A549 (cell line): ENCODE measurements at regions not wholly inside any gene's neighbourhood (a gene's known extent, or its start where the extent isn't known, plus 50 kb on each side); places are given as distances from the start of the nearest gene placed in this dataset.

Experiments used
- ATAC-seq, 2 experiments: fragments of 200-7000 bp in 1 of 2; fragments of >200 bp in 1 of 2; cut with Nextera tagmentation in 1 of 2; cut with Tn5 transposase in 1 of 2; 3 replicates each; pipeline versions ENCODE4 v1.8.0 to v1.9.1; 2018 to 2020; ENCODE audit warnings: mild to moderate bottlenecking in 1 of 2, moderate library complexity in 1 of 2
- CTCF ChIA-PET: fragments of 300-600 bp; sonication (Branson Sonifier 250); formaldehyde crosslinking; extraction: SDS; loops from one replicate; lab custom pipeline; 2021; ENCODE audit warnings: antibody characterized with exemption, inconsistent platforms; lab: Yijun Ruan, JAX
- POLR2A ChIA-PET: fragments of 350-600 bp; formaldehyde crosslinking; extraction: SDS; loops from one replicate; lab custom pipeline; 2021; ENCODE audit warnings: antibody characterized with exemption, inconsistent platforms; lab: Yijun Ruan, JAX
- DNase-seq, 2 experiments: peaks; one replicate each; pipeline versions ENCODE4 v3.0.0 to v3.0.0-alpha.2; 2011 to 2016; ENCODE audit warnings: low read depth in 1 of 2, low spot score in 1 of 2
- FAIRE-seq: peaks from 2 replicates; lab custom pipeline; 2011; peaks lifted over from hg19 to GRCh38; lab: Jason Lieb, UNC
- H3K27ac ChIP-seq, 2 experiments: fragments of >200 bp; sonication (Bioruptor Twin); formaldehyde crosslinking; 3 replicates each; pipeline ENCODE4 v1.5.1; 2016 to 2017
- H3K4me1 ChIP-seq: fragments of >200 bp; sonication (Bioruptor Twin); formaldehyde crosslinking; 3 replicates; pipeline ENCODE4 v1.6.1; 2016
- H3K4me2 ChIP-seq: fragments of >200 bp; sonication (Bioruptor Twin); formaldehyde crosslinking; 3 replicates; pipeline ENCODE4 v1.6.1; 2016
- H3K4me3 ChIP-seq: fragments of >200 bp; sonication (Bioruptor Twin); formaldehyde crosslinking; 3 replicates; pipeline ENCODE4 v1.5.1; 2016
- H3K9me3 ChIP-seq: fragments of >200 bp; sonication (Bioruptor Twin); formaldehyde crosslinking; 3 replicates; pipeline ENCODE4 v1.6.1; 2016
- ATOH8 ChIP-seq: fragments of 250-450 bp; sonication (Bioruptor Pico); IDR thresholded peaks from 2 replicates; pipeline ENCODE4 v1.5.0; 2020; ENCODE audit warnings: low read depth, mild to moderate bottlenecking, moderate library complexity
- CBX8 ChIP-seq: fragments of 200-600 bp; sonication (generic); IDR thresholded peaks from 2 replicates; pipeline ENCODE4 v1.6.1; 2016
- CHD2 ChIP-seq: fragments of 150-350 bp; IDR thresholded peaks from 2 replicates; pipeline ENCODE4 v1.6.1; 2014; ENCODE audit warnings: low read length; ENCODE audit not compliant: partially characterized antibody
- CHD4 ChIP-seq: fragments of 200-600 bp; sonication (generic); IDR thresholded peaks from 2 replicates; pipeline ENCODE4 v1.6.1; 2016; ENCODE audit warnings: antibody characterized with exemption, mild to moderate bottlenecking, borderline replicate concordance
- CTCF ChIP-seq: fragments of >200 bp; sonication (Bioruptor Twin); formaldehyde crosslinking; IDR thresholded peaks from 3 replicates; pipeline ENCODE4 v1.5.1; 2016
- FOSB ChIP-seq: fragments of 250-450 bp; sonication (Bioruptor Pico); IDR thresholded peaks from 2 replicates; pipeline ENCODE4 v1.5.0; 2020; ENCODE audit warnings: mild to moderate bottlenecking, moderate library complexity
- FOSL2 ChIP-seq, 2 experiments: fragments of 450-650 bp in 1 of 2; fragments of >200 bp in 1 of 2; sonication (Bioruptor Twin) in 1 of 2; formaldehyde crosslinking; IDR thresholded peaks; 2 replicates each; pipeline versions ENCODE4 v1.5.0 to v1.6.1; 2016 to 2020; ENCODE audit warnings: mild to moderate bottlenecking in 1 of 2, moderate library complexity in 1 of 2
- GATA3 ChIP-seq: IDR thresholded peaks from 2 replicates; pipeline ENCODE4 v1.6.1; 2012; ENCODE audit warnings: borderline replicate concordance
- HOXA7 ChIP-seq: fragments of 250-450 bp; sonication (Bioruptor Pico); IDR thresholded peaks from 2 replicates; pipeline ENCODE4 v1.5.0; 2020; ENCODE audit warnings: mild to moderate bottlenecking, moderate library complexity
- HOXB5 ChIP-seq: fragments of 250-450 bp; sonication (Bioruptor Pico); IDR thresholded peaks from 2 replicates; pipeline ENCODE4 v1.5.0; 2020; ENCODE audit warnings: mild to moderate bottlenecking, moderate library complexity
- JUNB ChIP-seq: fragments of >200 bp; sonication (Bioruptor Twin); formaldehyde crosslinking; IDR thresholded peaks from 2 replicates; pipeline ENCODE4 v1.6.1; 2016
- KDM5A ChIP-seq: fragments of 200-600 bp; sonication (generic); IDR thresholded peaks from 2 replicates; pipeline ENCODE4 v1.6.1; 2016; ENCODE audit warnings: antibody characterized with exemption, mild to moderate bottlenecking
- MYC ChIP-seq: IDR thresholded peaks from 2 replicates; pipeline ENCODE4 v1.6.1; 2012; ENCODE audit warnings: mild to moderate bottlenecking, inconsistent platforms, low read length, improper control_type of control experiment, borderline replicate concordance
- NFE2L2 ChIP-seq: fragments of 150-350 bp; conservative IDR thresholded peaks from 2 replicates; pipeline ENCODE4 v1.6.1; 2014; ENCODE audit warnings: low read length
- RCOR1 ChIP-seq: fragments of 150-350 bp; IDR thresholded peaks from 2 replicates; pipeline ENCODE4 v1.6.1; 2014; ENCODE audit warnings: antibody characterized with exemption, low read length, low read depth
- REST ChIP-seq: fragments of 200-600 bp; sonication (generic); IDR thresholded peaks from 2 replicates; pipeline ENCODE4 v1.6.1; 2016; ENCODE audit warnings: antibody characterized with exemption, mild to moderate bottlenecking, moderate library complexity
- SREBF2 ChIP-seq: fragments of 450-650 bp; IDR thresholded peaks from 2 replicates; pipeline ENCODE4 v1.6.1; 2014; ENCODE audit warnings: mild to moderate bottlenecking, moderate library complexity
- TFCP2L1 ChIP-seq: fragments of 250-450 bp; sonication (Bioruptor Pico); IDR thresholded peaks from 2 replicates; pipeline ENCODE4 v1.5.0; 2021; ENCODE audit warnings: mild to moderate bottlenecking
- ZSCAN20 ChIP-seq: fragments of 250-450 bp; sonication (Bioruptor Pico); IDR thresholded peaks from 2 replicates; pipeline ENCODE4 v1.8.0; 2022; ENCODE audit warnings: mild to moderate bottlenecking, moderate library complexity
- WGBS: methylation state at CpG from one replicate; pipeline ENCODE4 v1.1.6; 2017; ENCODE audit errors: missing lambda C conversion rate; 5-methylcytosine and 5-hydroxymethylcytosine counted together
- TF ChIP-seq, protein P1 (sequence below): IDR thresholded peaks from 2 replicates; pipeline ENCODE4 v1.6.1; 2012; ENCODE audit warnings: low read depth, borderline replicate concordance
- TF ChIP-seq, protein P2 (sequence below): IDR thresholded peaks from 2 replicates; pipeline ENCODE4 v1.6.1; 2012

DNA sequence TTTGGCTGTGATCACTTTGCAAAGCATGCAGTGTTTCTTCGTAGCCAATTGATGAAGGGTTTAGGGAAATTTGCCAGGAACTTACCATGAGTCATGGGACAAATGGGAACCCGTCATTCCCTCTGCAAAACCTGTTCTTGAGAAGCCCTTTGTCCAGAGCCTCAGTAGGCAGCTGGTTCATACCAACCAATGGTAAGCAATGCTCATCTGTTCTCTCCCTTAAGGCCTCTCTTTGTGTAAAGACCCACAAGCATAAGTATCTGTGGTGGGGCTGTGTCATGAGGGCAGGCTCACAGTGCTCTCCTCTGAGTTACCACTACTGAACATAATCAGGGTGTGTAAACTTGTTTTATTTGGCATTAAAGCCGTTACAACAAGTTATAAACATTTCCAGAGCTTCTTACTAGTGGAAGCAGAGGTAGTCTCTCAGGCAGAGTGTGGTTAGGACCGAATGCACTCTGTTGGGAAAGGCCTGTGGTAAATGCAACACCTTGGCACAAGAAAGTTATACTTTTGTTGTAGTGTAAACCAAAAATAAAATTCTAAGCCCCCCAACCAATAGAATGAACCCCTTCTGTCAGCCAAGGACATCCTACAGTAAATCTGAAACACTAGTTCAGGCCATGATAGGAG lies 119.8 kb downstream of the SINHCAF start:
- no peak overlapping the region for H3K4me2 ChIP-seq
- no peak overlapping the region for H3K4me3 ChIP-seq
- ChIA-PET CTCF (interaction anchor here (1.4 kb wide), 1 partner anchor 26 kb away, joined by 6 read pairs; no protein-coding TSS in a partner anchor), POLR2A (no interaction called here)
- 34% methylated on average over 4 of the region's 4 CpGs for WGBS
- TF ChIP-seq HOXB5 (CRISPR knock-in tag), result no peak
- TF ChIP-seq REST, result no peak
- no peak for TF ChIP-seq CHD4
- TF ChIP-seq FOSL2 (IDR thresholded peaks at IDR 0.05), result no peak
- no peak for TF ChIP-seq FOSL2 (CRISPR knock-in tag; IDR thresholded peaks at IDR 0.05)
- no peak for TF ChIP-seq SREBF2
- TF ChIP-seq GATA3, result no peak
- TF ChIP-seq CBX8, result no peak
- no peak overlapping the region for H3K27ac ChIP-seq
- DNase-seq, result no peak
- no peaks in the 10 kb centered on the region for H3K9me3 ChIP-seq
- no peak for ATAC-seq
- FAIRE-seq, result no peak
- 0 out of 3 replicates have a peak, but pooled peaks cover 3% of the 10 kb centered on the region for H3K4me1 ChIP-seq

DNA sequence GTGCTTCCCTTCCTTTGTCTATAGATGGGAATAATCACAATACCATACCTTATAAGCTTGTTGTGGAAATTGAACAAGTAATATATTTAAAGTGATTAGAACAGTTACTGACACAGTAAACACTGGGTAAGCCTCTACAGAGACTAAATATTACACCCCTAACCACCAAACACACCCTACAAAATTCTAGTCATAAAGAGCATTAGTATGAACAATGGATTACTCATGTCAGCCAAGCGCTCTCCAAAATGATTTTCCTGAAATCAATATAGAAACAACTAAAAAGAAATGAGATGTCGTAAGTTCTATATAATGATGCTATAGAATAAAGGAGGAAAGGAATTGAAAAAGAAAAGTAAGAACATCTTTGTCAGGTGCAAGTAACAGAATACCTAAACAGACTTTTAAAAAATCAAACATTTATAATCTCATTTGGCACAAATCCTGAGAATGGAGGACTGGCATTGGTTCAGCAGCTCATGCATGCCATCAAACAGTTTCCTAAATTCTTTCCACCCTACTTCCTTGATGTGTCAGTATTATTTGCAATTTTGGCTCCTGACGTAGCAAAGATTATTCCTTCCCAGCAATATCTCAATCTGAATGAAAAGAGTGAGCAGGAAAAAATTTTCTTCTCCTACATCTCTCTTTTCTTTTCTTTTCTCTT lies 118.0 kb downstream of the SINHCAF start:
- no peak overlapping the region for H3K4me3 ChIP-seq
- 83% methylated on average over 3 of the region's 3 CpGs for WGBS
- ATAC-seq (no peak), DNase-seq (no peak), FAIRE-seq (no peak)
- H3K4me2 ChIP-seq, result no peak overlapping the region
- H3K9me3 ChIP-seq, result no peaks in the 10 kb centered on the region
- POLR2A ChIA-PET, result no interaction called here
- 0 out of 3 replicates have a peak, but pooled peaks cover 3% of the 10 kb centered on the region for H3K4me1 ChIP-seq
- TF ChIP-seq RCOR1, result no peak
- TF ChIP-seq ATOH8, result no peak
- no peak for TF ChIP-seq HOXA7 (CRISPR knock-in tag)
- TF ChIP-seq FOSB (CRISPR knock-in tag), result no peak
- TF ChIP-seq, protein P1, sequence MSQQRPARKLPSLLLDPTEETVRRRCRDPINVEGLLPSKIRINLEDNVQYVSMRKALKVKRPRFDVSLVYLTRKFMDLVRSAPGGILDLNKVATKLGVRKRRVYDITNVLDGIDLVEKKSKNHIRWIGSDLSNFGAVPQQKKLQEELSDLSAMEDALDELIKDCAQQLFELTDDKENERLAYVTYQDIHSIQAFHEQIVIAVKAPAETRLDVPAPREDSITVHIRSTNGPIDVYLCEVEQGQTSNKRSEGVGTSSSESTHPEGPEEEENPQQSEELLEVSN, result no peak
- no peak for TF ChIP-seq KDM5A
- TF ChIP-seq JUNB, result no peak
- no peak for TF ChIP-seq CHD2
- TF ChIP-seq CTCF, result no peak
- no peak for TF ChIP-seq FOSL2 (IDR thresholded peaks at IDR 0.05)
- TF ChIP-seq FOSL2 (CRISPR knock-in tag; IDR thresholded peaks at IDR 0.05), result no peak
- no peak for TF ChIP-seq NFE2L2
- TF ChIP-seq, protein P2, sequence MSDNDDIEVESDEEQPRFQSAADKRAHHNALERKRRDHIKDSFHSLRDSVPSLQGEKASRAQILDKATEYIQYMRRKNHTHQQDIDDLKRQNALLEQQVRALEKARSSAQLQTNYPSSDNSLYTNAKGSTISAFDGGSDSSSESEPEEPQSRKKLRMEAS, result no peak
- TF ChIP-seq TFCP2L1, result no peak
- no peak for TF ChIP-seq ZSCAN20 (CRISPR knock-in tag)
- no peak for TF ChIP-seq MYC
- no peak overlapping the region for H3K27ac ChIP-seq
- CTCF ChIA-PET, result interaction anchor here (0.6 to 1.5 kb wide), 4 partner anchors 20 to 64 kb away, joined by 3 to 5 read pairs (median 4); no protein-coding TSS in a partner anchor
